ENCODE measurements at regions not wholly inside any gene's neighbourhood (a gene's known extent, or its start where the extent isn't known, plus 50 kb on each side); places are given as distances from the start of the nearest gene placed in this dataset.

DNA sequence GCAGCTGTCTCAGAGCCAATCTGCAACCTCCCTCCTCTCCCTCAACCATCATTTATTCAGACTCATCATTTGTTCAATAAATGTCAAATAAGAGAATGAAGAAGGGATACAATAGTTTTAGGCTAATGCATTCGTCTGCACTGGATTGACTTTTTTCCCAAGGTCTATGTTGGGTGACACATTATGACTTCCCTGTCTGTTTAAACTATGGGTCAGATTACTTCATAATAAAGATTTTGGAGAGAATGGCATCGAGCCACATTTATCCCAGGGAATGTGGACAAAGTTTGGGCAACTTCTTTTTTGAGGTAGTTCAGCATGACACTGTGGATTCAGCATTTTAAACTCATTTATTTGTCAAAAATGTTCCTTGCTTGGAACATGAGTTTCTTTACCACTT is 107.4 kb upstream of the ADGRL2 start:
- Histone ChIP-seq H3K4me1 (ENCODE audit: insufficient read depth, low read length, poor library complexity, severe bottlenecking) (no peaks in the 10 kb centered on the region), H3K27ac (ENCODE audit: low read depth, low read length, poor library complexity, severe bottlenecking) (no peak overlapping the region), H4K20me1 (ENCODE audit: insufficient read depth, low read length) (no peaks in the 10 kb centered on the region), H3K36me3 (ENCODE audit: insufficient read depth, low read length) (no peaks in the 10 kb centered on the region), H3K9me2 (ENCODE audit: insufficient read depth, low read length) (no peaks in the 10 kb centered on the region), H3K4me2 (ENCODE audit: low read length) (no peak overlapping the region), H3K4me3 (ENCODE audit: low read depth, low read length, poor library complexity, severe bottlenecking) (no peak overlapping the region), H3K9me3 (ENCODE audit: low read length) (no peaks in the 10 kb centered on the region), H3K79me2 (ENCODE audit: insufficient read depth, low read depth, low read length) (no peaks in the 10 kb centered on the region), H2AFZ (ENCODE audit: low read length) (no peak overlapping the region)
- TF ChIP-seq, protein P1, sequence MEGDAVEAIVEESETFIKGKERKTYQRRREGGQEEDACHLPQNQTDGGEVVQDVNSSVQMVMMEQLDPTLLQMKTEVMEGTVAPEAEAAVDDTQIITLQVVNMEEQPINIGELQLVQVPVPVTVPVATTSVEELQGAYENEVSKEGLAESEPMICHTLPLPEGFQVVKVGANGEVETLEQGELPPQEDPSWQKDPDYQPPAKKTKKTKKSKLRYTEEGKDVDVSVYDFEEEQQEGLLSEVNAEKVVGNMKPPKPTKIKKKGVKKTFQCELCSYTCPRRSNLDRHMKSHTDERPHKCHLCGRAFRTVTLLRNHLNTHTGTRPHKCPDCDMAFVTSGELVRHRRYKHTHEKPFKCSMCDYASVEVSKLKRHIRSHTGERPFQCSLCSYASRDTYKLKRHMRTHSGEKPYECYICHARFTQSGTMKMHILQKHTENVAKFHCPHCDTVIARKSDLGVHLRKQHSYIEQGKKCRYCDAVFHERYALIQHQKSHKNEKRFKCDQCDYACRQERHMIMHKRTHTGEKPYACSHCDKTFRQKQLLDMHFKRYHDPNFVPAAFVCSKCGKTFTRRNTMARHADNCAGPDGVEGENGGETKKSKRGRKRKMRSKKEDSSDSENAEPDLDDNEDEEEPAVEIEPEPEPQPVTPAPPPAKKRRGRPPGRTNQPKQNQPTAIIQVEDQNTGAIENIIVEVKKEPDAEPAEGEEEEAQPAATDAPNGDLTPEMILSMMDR (conservative IDR thresholded peaks at IDR 0.05; ENCODE audit: low read length): no peak
- TF ChIP-seq EZH2phosphoT487 (IDR thresholded peaks at IDR 0.05; ENCODE audit: borderline replicate concordance, low read depth, low read length): no peak
- POLR2A ChIA-PET: no interaction called here
- intact Hi-C loops (cut with micrococcal nuclease; ENCODE audit: unreplicated experiment): no loop called here
- CTCF ChIA-PET (ENCODE audit: unreplicated experiment): no interaction called here
- BruUV-seq (replicated peaks): no TSS peak
- no peak for DNase-seq (ENCODE audit: low spot score)

DNA sequence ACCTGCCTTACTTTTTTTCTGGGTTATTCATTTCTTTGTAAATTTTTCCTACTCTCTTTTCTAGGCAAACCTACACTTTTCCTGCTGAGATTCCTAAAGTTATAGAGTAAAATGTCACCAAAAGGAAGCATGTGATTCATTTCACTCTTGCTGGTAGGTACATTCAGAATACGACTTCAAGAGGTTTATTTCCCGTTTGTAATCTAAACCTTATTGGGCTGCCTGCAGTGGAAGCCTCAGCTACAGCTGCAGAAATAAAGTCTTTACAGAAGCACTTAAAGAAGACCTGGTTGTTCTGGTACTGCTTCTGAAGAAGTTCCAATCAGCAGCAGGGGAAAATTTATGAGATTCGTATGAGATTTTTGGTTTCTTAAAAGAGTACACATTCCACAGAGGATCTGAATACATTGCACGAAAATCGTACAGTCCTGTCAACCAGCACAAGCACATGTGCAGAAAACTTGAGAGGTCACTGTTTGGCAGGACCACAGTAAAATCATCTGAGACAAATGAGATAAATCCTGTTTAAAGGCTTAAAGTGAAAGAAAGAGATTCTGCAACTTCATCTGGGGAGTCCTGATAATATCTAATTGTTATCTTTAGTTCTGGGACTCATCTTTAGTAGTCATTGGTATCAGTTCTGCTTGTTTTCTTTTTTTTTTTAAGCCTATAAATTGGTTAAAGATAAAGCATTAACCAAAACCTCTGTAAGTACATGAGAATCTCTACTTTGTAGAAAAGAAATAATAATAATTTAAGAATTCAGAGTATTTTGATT is 109.9 kb upstream of the ADGRL2 start:
- ChIA-PET POLR2A (no interaction called here), CTCF (ENCODE audit: unreplicated experiment) (no interaction called here)
- intact Hi-C loops (cut with micrococcal nuclease; ENCODE audit: unreplicated experiment): no loop called here
- DNase-seq (ENCODE audit: low spot score): no peak
- H3K9me2 ChIP-seq (ENCODE audit: insufficient read depth, low read length): no peaks in the 10 kb centered on the region
- no peak overlapping the region for H3K4me3 ChIP-seq (ENCODE audit: low read depth, low read length, poor library complexity, severe bottlenecking)
- no TSS peak for BruUV-seq (replicated peaks)
- no peaks in the 10 kb centered on the region for H3K36me3 ChIP-seq (ENCODE audit: insufficient read depth, low read length)
- H3K9me3 ChIP-seq (ENCODE audit: low read length): no peaks in the 10 kb centered on the region
- no peak overlapping the region for H3K27ac ChIP-seq (ENCODE audit: low read depth, low read length, poor library complexity, severe bottlenecking)
- no peak overlapping the region for H2AFZ ChIP-seq (ENCODE audit: low read length)
- H3K79me2 ChIP-seq (ENCODE audit: insufficient read depth, low read depth, low read length): no peaks in the 10 kb centered on the region
- TF ChIP-seq EZH2phosphoT487 (IDR thresholded peaks at IDR 0.05; ENCODE audit: borderline replicate concordance, low read depth, low read length): no peak
- TF ChIP-seq, protein P1 (conservative IDR thresholded peaks at IDR 0.05; ENCODE audit: low read length): no peak
- no peaks in the 10 kb centered on the region for H3K4me1 ChIP-seq (ENCODE audit: insufficient read depth, low read length, poor library complexity, severe bottlenecking)
- no peak overlapping the region for H3K4me2 ChIP-seq (ENCODE audit: low read length)
- no peaks in the 10 kb centered on the region for H4K20me1 ChIP-seq (ENCODE audit: insufficient read depth, low read length)

DNA sequence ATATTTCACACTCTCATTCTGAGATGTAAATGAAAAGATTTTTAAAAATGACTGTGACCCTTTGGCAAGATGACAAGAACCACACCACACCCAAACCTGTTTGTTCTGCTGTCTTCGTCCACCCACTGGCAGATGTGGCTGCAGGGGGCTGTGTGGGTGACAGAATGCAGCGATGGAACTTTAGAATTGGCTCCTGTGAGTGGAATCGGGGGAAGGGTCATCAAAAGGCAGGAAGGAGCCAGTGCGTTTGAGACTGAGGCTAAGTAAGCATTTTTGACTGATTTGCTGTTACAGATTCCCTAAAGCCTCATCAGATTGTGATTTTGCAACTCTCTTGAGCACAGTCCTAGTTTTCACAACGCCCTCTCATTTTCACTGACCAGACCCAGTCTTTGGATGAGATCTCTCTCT is 111.2 kb upstream of the ADGRL2 start:
- intact Hi-C loops (cut with micrococcal nuclease; ENCODE audit: unreplicated experiment): no loop called here
- no peak overlapping the region for H2AFZ ChIP-seq (ENCODE audit: low read length)
- no peak overlapping the region for H3K4me2 ChIP-seq (ENCODE audit: low read length)
- no TSS peak for BruUV-seq (replicated peaks)
- no peaks in the 10 kb centered on the region for H3K9me3 ChIP-seq (ENCODE audit: low read length)
- TF ChIP-seq, protein P1 (conservative IDR thresholded peaks at IDR 0.05; ENCODE audit: low read length): no peak
- TF ChIP-seq EZH2phosphoT487 (IDR thresholded peaks at IDR 0.05; ENCODE audit: borderline replicate concordance, low read depth, low read length): no peak
- no peaks in the 10 kb centered on the region for H3K36me3 ChIP-seq (ENCODE audit: insufficient read depth, low read length)
- CTCF ChIA-PET (ENCODE audit: unreplicated experiment): no interaction called here
- H4K20me1 ChIP-seq (ENCODE audit: insufficient read depth, low read length): no peaks in the 10 kb centered on the region
- no peak for DNase-seq (ENCODE audit: low spot score)
- H3K79me2 ChIP-seq (ENCODE audit: insufficient read depth, low read depth, low read length): no peaks in the 10 kb centered on the region
- no peak overlapping the region for H3K27ac ChIP-seq (ENCODE audit: low read depth, low read length, poor library complexity, severe bottlenecking)
- no peaks in the 10 kb centered on the region for H3K4me1 ChIP-seq (ENCODE audit: insufficient read depth, low read length, poor library complexity, severe bottlenecking)
- POLR2A ChIA-PET: no interaction called here
- no peaks in the 10 kb centered on the region for H3K9me2 ChIP-seq (ENCODE audit: insufficient read depth, low read length)
- H3K4me3 ChIP-seq (ENCODE audit: low read depth, low read length, poor library complexity, severe bottlenecking): no peak overlapping the region
